Activated CD4-positive, alpha-beta T cell treated with anti-CD3 and anti-CD28 coated beads, Interleukin-2, amount 50 U/mL, for 48 hours (primary cell): ENCODE measurements at regions not wholly inside any gene's neighbourhood (a gene's known extent, or its start where the extent isn't known, plus 50 kb on each side); places are given as distances from the start of the nearest gene placed in this dataset.

ENCODE experiments used
- DNase-seq, 2 experiments: peaks; one replicate each; pipeline ENCODE4 v3.0.0-alpha.2; 2020

GRCh38 chr15:88403351-88403791, 63.8 kb downstream of the MRPL46 start:
- DNase-seq, result no peak

- peak in 1 of 2 experiments; percentile 21 for DNase-seq
Observed at GRCh38 chr15:88401996-88402656, 65.1 kb downstream of the MRPL46 start.

GRCh38 chr15:88401251-88401995, 65.8 kb downstream of the MRPL46 start:
- no peak for DNase-seq

- DNase-seq, result no peak
Observed at GRCh38 chr15:88400591-88401250, 66.5 kb downstream of the MRPL46 start.

- no peak for DNase-seq
Observed at GRCh38 chr15:88400084-88400483, 67.1 kb downstream of the MRPL46 start.

- DNase-seq, result no peak
Observed at GRCh38 chr15:88399021-88399685, 68.0 kb downstream of the MRPL46 start.

- DNase-seq, result no peak
Observed at GRCh38 chr15:88398011-88398410, 69.2 kb downstream of the MRPL46 start.

GRCh38 chr15:88397506-88397905, 69.7 kb downstream of the MRPL46 start:
- DNase-seq, result no peak

GRCh38 chr15:88395872-88396781, 71.1 kb downstream of the MRPL46 start:
- DNase-seq, result no peak

- DNase-seq, result no peak
Observed at GRCh38 chr15:88395241-88395640, 71.9 kb downstream of the MRPL46 start.

- no peak for DNase-seq
Observed at GRCh38 chr15:88394553-88395145, 72.5 kb downstream of the MRPL46 start.

- no peak for DNase-seq
Observed at GRCh38 chr15:88393719-88394519, 73.3 kb downstream of the MRPL46 start.

- DNase-seq, result no peak
Observed at GRCh38 chr15:88391700-88392099, 75.5 kb downstream of the MRPL46 start.

GRCh38 chr15:88391006-88391405, 76.2 kb downstream of the MRPL46 start:
- DNase-seq, result no peak

- DNase-seq, result no peak
Observed at GRCh38 chr15:88390164-88390901, 76.9 kb downstream of the MRPL46 start.

GRCh38 chr15:88389120-88389519, 78.1 kb downstream of the MRPL46 start:
- no peak for DNase-seq

GRCh38 chr15:88388686-88389085, 78.5 kb downstream of the MRPL46 start:
- DNase-seq, result no peak

- DNase-seq, result peak; percentile 8 to 31
Observed at GRCh38 chr15:88385078-88385700, 82.0 kb downstream of the MRPL46 start.

GRCh38 chr15:88383354-88383753, 83.8 kb downstream of the MRPL46 start:
- DNase-seq, result no peak
